ENCODE measurements at regions not wholly inside any gene's neighbourhood (a gene's known extent, or its start where the extent isn't known, plus 50 kb on each side); places are given as distances from the start of the nearest gene placed in this dataset.

- TF ChIP-seq CTCF (IDR thresholded peaks at IDR 0.05) (no peak), EZH2 (IDR thresholded peaks at IDR 0.05; ENCODE audit: borderline replicate concordance, insufficient read depth, low read depth, low read length, poor library complexity, severe bottlenecking) (no peak)
Observed at GRCh38 chr2:198254536-198255090, 450.2 kb downstream of the PLCL1 start.
